Thyroid gland (tissue), 4 donors: ENCODE measurements at regions not wholly inside any gene's neighbourhood (a gene's known extent, or its start where the extent isn't known, plus 50 kb on each side); places are given as distances from the start of the nearest gene placed in this dataset.
"Not testable (repeated sequence)": the region's sequence is repeated elsewhere in the genome, so short reads cannot be mapped to it uniquely, and the experiment has no call there.

Experiments used
- DNase-seq, 2 donors: peaks; one replicate each; pipeline ENCODE4 v3.0.0-alpha.2; 2019
- H3K27ac ChIP-seq, 3 donors: fragments of 200-600 bp; sonication (generic); 1 replicate in 2 of 3; 2 replicates in 1 of 3; pipeline ENCODE4 v1.5.1; 2016 to 2019; ENCODE audit warnings: mild to moderate bottlenecking in 1 of 3, moderate library complexity in 1 of 3
- H3K27me3 ChIP-seq: fragments of 200-600 bp; sonication (generic); one replicate; pipeline ENCODE4 v1.5.1; 2019
- H3K36me3 ChIP-seq, 2 donors: fragments of 200-600 bp; sonication (generic); one replicate each; pipeline ENCODE4 v1.5.1; 2016 to 2019
- H3K4me1 ChIP-seq, 2 donors: fragments of 200-600 bp; sonication (generic); one replicate each; pipeline ENCODE4 v1.5.1; 2017 to 2019
- H3K4me3 ChIP-seq, 3 donors: fragments of 200-600 bp; sonication (generic); replicated peaks in 1 of 3; 1 replicate in 2 of 3; 2 replicates in 1 of 3; pipeline ENCODE4 v1.5.1; 2016; ENCODE audit warnings: mild to moderate bottlenecking in 1 of 3
- H3K9me3 ChIP-seq: fragments of 200-600 bp; sonication (generic); one replicate; pipeline ENCODE4 v1.5.1; 2017
- POLR2A ChIP-seq, 2 donors: fragments of 450-650 bp; IDR thresholded peaks; one replicate each; pipeline ENCODE4 v1.6.1; 2017; ENCODE audit warnings: antibody characterized with exemption in 2 of 2, mild to moderate bottlenecking in 2 of 2, moderate library complexity in 1 of 2
- WGBS, 2 donors: methylation state at CpG; one replicate each; pipeline ENCODE4 v1.1.5; 2017; 5-methylcytosine and 5-hydroxymethylcytosine counted together
- intact Hi-C: fragments of 100-400 bp; cut with DNase I; formaldehyde crosslinking; loops from one replicate; pipeline ENCODE4 v1.15.1; 2023
- TF ChIP-seq, protein P1 (sequence below), 6 experiments: fragments of 200-600 bp in 3 of 6; fragments of 450-650 bp in 3 of 6; sonication (generic) in 3 of 6; IDR thresholded peaks; one replicate each; pipeline ENCODE4 v1.5.1; 2016 to 2019; ENCODE audit warnings: antibody characterized with exemption in 6 of 6, mild to moderate bottlenecking in 2 of 6, inconsistent platforms in 1 of 6, moderate library complexity in 1 of 6

GRCh38 chr11:92462821-92463220 is 238.2 kb downstream of the FAT3 start:
- intact Hi-C loops = no loop called here
- Histone ChIP-seq H3K27me3 (no peaks in the 10 kb centered on the region), H3K36me3 (no peaks in the 10 kb centered on the region), H3K4me3 (no peak overlapping the region), H3K27ac (no peak overlapping the region), H3K9me3 (no peaks in the 10 kb centered on the region), H3K4me1 (no peaks in the 10 kb centered on the region)
- TF ChIP-seq, protein P1, sequence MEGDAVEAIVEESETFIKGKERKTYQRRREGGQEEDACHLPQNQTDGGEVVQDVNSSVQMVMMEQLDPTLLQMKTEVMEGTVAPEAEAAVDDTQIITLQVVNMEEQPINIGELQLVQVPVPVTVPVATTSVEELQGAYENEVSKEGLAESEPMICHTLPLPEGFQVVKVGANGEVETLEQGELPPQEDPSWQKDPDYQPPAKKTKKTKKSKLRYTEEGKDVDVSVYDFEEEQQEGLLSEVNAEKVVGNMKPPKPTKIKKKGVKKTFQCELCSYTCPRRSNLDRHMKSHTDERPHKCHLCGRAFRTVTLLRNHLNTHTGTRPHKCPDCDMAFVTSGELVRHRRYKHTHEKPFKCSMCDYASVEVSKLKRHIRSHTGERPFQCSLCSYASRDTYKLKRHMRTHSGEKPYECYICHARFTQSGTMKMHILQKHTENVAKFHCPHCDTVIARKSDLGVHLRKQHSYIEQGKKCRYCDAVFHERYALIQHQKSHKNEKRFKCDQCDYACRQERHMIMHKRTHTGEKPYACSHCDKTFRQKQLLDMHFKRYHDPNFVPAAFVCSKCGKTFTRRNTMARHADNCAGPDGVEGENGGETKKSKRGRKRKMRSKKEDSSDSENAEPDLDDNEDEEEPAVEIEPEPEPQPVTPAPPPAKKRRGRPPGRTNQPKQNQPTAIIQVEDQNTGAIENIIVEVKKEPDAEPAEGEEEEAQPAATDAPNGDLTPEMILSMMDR (IDR thresholded peaks at IDR 0.05) = no peak
- no peak for TF ChIP-seq POLR2A (IDR thresholded peaks at IDR 0.05)
- no peak for DNase-seq
- 36 to 65% methylated on average over 1 of the region's 1 CpG for WGBS, 2 donors

- Histone ChIP-seq H3K27me3 (no peaks in the 10 kb centered on the region), H3K36me3 (no peaks in the 10 kb centered on the region), H3K9me3 (no peaks in the 10 kb centered on the region), H3K4me3 (no peak overlapping the region), H3K4me1 (no peaks in the 10 kb centered on the region), H3K27ac (no peak overlapping the region)
- DNase-seq = no peak
- 70% methylated on average over 6 of the region's 6 CpGs for WGBS, 2 donors
- intact Hi-C loops = no loop called here
- no peak for TF ChIP-seq POLR2A (IDR thresholded peaks at IDR 0.05)
- TF ChIP-seq, protein P1 (IDR thresholded peaks at IDR 0.05) = no peak
These were observed 240.2 kb downstream of the FAT3 start for GRCh38 chr11:92464822-92465221.

DNA sequence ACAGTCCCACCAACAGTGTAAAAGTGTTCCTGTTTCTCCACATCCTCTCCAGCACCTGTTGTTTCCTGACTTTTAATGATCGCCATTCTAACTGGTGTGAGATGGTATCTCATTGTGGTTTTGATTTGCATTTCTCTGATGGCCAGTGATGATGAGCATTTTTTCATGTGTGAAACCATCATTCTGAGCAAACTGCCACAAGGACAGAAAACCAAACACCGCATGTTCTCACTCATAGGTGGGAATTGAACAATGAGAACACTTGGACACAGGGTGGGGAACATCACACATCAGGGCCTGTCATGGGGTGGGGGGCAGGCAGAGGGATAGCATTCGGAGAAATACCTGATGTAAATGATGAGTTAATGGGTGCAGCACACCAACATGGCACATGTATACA is 240.8 kb downstream of the FAT3 start:
- H3K27me3 ChIP-seq, DNase-seq, H3K27ac ChIP-seq, H3K4me1 ChIP-seq, H3K36me3 ChIP-seq, H3K9me3 ChIP-seq, intact Hi-C loops, H3K4me3 ChIP-seq: not testable (repeated sequence)
- 85 to 86% methylated on average over 3 of the region's 3 CpGs for WGBS, 2 donors

DNA sequence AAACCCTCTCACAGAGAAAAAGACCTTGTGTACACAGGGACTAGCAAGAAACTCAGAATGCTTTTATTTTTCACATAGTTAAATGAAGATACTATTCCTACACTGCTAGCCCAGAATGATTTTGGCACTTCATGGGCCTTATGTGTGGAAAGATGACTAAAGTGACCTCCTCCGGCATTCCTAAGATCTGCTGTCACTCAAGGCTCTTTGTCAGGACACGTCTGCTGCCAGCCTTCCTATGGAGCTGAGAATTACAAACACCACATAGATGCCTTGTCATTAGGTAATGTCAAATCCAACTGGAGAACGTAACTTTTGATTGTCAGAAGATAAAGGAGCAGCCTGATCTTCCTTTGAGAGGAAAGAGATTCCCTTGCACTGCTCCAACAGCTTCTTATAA is 249.1 kb downstream of the FAT3 start:
- H3K4me1 ChIP-seq = no peaks in the 10 kb centered on the region
- TF ChIP-seq, protein P1 (IDR thresholded peaks at IDR 0.05) = no peak
- TF ChIP-seq POLR2A (IDR thresholded peaks at IDR 0.05) = no peak
- WGBS, 2 donors = 66 to 68% methylated on average over 3 of the region's 3 CpGs
- H3K27ac ChIP-seq = no peak overlapping the region
- H3K27me3 ChIP-seq = no peaks in the 10 kb centered on the region
- H3K4me3 ChIP-seq = no peak overlapping the region
- H3K9me3 ChIP-seq = no peaks in the 10 kb centered on the region
- intact Hi-C loops = no loop called here
- no peaks in the 10 kb centered on the region for H3K36me3 ChIP-seq
- no peak for DNase-seq

DNA sequence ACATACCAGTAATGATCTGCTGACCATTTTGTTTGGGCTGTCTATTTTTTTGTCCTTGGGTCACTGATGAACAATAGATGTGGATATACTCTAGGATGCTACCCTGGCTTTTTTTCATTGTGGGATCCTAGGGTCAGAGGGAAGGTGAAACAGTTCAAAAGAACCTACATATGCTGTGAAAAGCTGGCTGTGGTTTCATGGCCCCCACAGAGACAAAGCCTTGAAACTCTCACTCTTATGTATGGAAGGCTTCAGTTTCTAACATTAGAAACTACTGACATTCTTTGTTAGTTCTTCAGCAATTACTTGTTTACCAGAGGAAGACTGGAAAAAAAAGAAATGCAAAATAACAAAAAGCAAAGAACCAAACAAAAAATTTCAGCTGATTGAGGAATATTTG is 250.7 kb downstream of the FAT3 start:
- H3K27me3 ChIP-seq = no peaks in the 10 kb centered on the region
- H3K4me1 ChIP-seq = no peaks in the 10 kb centered on the region
- no peaks in the 10 kb centered on the region for H3K36me3 ChIP-seq
- H3K4me3 ChIP-seq = no peak overlapping the region
- no peak overlapping the region for H3K27ac ChIP-seq
- no peaks in the 10 kb centered on the region for H3K9me3 ChIP-seq
- intact Hi-C loops = no loop called here
- TF ChIP-seq, protein P1 (IDR thresholded peaks at IDR 0.05) = no peak
- no peak for TF ChIP-seq POLR2A (IDR thresholded peaks at IDR 0.05)
- DNase-seq = no peak

DNA sequence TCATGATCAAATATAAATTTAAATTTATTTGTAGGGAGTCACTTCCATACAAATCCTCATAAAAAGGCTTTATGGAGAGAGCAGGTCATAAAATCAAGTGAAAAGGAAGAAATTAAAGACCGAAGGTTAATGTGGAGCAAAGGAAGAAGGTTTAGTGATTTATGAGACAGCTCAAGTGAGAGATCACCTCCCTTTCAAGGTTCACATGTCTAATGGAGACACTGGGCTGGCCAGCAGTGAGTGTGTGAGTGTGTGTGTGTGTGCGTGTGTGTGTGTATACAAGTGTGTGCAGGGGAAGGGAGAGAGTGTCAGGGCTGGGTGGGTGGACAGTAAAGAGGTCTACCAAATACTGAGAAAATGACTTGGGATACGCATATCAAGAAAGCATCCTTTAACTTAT is 251.2 kb downstream of the FAT3 start:
- H3K27me3 ChIP-seq = no peaks in the 10 kb centered on the region
- H3K27ac ChIP-seq = no peak overlapping the region
- intact Hi-C loops = no loop called here
- 91 to 92% methylated on average over 3 of the region's 3 CpGs for WGBS, 2 donors
- TF ChIP-seq POLR2A (IDR thresholded peaks at IDR 0.05) = no peak
- TF ChIP-seq, protein P1 (IDR thresholded peaks at IDR 0.05) = no peak
- H3K36me3 ChIP-seq = no peaks in the 10 kb centered on the region
- no peak overlapping the region for H3K4me3 ChIP-seq
- DNase-seq = no peak
- H3K4me1 ChIP-seq = no peaks in the 10 kb centered on the region
- H3K9me3 ChIP-seq = no peaks in the 10 kb centered on the region
